ENCODE measurements at regions not wholly inside any gene's neighbourhood (a gene's known extent, or its start where the extent isn't known, plus 50 kb on each side); places are given as distances from the start of the nearest gene placed in this dataset.
A peak's percentile ranks its signal among the peaks of the same experiment; 100 is the strongest.

DNA sequence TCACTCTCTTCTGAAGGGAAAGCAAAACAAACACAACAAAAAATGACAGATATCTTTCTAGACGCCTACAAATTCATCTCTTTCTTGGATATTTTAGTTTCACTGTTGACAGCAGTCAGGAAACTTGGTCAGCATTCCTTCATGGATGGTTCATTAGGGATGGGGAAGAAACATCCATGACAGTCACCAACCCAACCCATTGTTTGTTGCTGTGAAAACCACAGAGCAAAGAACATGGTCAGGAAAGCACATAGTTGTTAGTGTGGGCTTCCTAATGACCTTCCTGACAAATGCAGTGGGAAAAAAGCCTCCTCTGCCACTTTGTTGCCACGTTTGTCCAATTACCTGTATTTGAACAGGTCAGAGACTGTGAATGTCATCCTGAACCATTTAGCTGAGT is 139.8 kb upstream of the SNX19 start:
- no peak for DNase-seq

DNA sequence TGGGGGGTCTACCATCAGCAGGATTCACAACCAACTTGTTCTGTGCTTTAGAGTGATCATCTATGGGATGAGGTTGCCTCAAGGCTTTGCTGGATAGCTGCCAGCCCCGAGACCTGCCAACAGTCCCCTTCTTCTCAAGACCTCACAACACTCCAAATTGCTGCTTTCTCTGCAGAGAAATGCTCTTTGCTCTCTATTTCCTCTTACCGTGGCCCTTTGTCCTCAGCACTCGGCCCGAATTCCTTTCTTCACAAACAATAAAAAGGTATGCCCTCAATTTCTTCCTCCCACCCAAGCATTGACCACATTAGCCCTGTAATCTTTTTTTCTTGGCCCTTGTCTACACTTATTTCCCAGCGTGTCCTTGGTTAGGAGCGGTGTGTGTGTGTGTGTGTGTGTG is 147.4 kb upstream of the SNX19 start:
- DNase-seq: no peak

DNA sequence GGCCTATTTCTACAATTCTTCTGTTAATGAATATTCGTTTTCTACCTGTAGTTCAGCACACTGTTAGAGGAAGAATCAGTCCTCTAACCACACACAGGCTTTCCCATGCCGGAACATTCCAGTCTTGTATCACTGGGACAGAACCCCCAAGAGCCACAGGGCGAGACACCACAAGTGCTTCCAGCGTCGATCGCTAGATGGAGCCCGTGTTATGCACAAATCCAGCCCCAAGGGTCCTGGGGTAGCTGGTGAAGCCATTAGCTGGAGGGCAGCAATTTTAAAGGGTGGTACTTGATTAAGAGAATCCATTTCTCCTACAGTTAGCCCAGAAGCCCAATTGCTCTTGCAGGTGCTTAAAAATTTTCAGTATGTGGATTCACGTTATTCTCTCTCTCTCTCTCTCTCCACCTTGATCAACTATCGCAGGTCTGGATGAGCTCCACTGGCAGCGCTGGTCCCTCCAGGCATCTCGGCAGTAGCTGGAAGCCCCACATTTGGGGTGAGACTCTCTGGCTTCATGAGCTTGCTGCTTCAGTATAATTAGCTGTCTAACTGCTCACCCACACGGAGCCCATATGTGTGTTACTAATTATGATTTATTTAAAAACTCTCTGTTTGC is 148.2 kb upstream of the SNX19 start:
- peak; percentile 54 for DNase-seq

DNA sequence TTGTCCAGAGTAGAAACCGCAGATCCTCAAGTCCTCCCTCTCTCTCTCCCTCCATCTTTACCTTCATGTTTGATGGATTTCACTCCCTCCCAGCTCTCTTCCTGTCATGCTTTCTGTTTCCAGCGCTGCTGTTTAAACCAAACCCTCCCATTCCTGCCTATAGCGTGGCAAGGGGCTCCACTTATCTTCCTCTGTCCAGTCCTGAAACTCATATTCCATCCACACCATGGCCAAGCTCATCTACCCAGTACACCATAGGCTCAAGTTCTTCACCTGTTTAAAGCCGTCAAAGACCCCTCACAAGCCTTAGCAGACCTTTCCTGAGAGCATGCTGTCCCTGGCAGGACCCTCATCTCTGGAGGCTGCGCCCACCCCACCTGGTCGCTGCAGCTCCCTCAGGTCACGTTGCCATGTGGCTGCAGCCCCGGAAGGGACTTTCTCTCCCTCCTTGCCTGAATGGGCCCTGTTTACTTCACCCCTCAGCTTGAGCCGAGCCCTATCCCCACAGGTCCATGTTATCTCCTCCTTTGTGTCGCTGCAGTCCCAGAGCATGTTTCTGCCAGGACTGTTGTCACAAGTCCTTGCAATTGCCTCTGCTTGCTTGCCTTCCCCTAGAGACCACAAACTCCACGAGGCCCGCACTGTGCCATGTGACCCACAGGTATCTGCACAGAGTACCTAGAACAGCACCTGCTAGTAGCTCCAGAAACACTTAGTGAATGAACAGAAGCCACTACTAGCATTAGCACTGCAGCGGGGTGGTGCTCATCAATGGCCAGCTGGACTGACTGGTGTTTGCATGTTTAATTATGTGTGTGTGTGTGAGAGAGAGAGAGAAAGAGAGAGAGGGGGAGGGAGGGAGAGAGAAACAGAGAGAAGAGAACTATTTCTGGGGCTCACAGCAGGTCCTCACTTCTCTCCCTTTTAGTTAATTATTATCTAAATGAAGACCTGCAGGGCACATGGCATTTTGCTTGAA is 149.4 kb upstream of the SNX19 start:
- no peak for DNase-seq

DNA sequence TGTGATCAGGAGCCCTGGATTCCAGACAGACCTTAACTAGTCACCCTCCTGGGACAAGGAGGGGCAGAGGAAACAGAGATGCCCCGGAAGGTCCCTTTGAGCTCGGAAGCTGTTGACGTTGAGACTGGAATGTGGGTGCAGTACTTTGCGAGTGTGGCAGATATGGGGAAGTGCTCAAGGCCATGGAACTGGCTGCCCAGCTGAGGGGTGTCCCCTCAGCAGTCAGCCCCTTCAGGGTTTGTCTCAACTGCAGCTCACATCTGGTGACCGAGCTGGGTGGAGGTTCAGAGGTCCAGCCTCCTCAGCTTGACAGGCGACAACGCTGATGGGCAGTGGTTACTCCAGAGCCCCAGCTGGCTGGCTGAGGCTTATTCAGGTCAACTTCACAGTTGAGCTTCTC is 150.3 kb upstream of the SNX19 start:
- DNase-seq: no peak

DNA sequence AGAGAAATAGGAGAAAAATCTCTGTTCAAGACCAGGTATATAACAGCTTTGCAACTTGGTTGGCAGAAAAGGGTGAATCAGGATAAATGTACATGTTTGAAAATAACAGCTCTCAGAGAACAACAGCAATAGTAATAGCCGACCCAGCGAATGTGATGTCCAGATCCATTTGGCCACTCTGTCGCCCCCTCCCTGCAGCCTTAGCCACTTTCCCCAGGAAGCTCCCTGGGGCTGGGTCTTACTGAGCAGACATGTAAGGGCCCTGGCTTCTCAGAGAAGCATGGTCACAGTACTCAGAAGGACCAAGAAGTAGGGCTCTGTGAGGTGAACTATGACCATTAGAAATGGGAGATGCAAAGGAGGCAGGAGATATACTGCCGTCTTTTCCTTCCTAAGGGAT is 154.1 kb upstream of the SNX19 start:
- DNase-seq: no peak

DNA sequence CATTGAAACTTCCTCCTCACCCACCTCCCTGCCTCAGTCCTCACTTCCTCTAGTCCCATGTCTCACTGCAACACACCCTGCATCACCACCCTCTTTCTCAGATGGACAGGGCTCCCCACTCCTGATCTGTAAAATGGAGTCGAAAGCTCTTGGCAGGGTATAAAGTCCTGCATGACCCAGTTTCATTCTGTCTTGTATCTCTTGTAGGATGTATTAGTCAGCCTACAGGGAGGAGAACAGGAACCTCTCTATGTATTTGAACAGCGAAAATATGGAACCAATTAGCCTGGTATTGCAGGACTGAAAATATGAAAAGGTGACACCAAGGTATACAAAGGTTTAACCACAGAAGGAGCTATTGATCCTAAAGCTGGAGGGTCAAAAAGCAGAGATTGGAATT is 156.9 kb upstream of the SNX19 start:
- no peak for DNase-seq

DNA sequence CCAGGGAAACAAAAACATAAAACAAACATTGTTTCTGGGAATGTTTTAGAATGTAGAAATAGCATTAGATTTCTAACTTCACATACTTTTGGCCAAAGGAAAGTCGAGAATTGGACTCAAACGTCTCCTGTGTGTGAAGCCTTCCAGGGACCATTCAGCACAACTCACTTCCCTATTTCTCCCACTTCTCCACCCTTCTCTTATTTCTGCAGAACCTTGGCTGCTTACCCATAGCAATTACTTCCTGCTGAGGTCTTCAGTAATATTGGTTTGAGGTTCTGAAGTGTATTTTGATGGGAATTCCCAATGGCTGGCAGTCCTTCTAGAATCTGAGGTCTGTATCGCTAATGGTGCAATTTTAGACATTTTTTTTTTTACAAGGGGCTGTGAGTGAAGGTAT is 158.3 kb upstream of the SNX19 start:
- peak; percentile 9 for DNase-seq

DNA sequence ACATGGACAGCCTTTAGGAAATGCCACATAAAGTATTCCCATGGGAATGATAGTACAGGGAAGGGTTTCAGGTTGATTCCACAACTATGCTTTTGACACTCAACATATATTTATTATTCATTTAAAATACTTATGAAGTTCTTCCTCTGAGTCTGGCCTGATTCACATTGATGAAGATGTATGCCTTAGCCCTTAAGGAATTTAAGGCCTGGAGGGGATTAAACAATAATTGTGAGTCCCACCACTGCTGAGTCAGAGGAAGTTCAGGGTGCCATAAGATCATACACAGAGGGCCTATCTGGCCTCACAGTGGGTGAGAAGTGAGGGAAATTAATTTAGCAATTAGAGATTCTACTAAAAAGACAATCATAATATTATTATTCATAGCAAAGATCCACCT is 161.1 kb upstream of the SNX19 start:
- no peak for DNase-seq

DNA sequence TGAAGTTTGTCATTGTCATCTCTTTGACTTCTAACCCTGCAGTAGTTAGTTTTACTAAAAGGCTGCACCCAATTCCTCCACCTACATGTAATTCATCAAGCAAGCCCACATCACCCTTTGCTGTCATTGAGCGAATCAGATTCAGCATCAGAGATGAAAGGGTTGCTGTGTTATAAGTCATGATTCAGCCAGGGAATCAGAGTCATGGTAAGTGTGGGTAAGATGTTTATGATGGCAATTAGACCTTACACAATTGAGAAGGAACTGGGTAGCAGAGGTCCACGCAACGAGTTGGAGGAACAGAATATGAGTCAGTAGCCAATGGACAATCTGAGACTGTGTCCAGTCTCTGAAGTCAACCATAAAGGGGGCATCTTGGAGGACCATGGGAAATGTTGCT is 162.8 kb upstream of the SNX19 start:
- no peak for DNase-seq

DNA sequence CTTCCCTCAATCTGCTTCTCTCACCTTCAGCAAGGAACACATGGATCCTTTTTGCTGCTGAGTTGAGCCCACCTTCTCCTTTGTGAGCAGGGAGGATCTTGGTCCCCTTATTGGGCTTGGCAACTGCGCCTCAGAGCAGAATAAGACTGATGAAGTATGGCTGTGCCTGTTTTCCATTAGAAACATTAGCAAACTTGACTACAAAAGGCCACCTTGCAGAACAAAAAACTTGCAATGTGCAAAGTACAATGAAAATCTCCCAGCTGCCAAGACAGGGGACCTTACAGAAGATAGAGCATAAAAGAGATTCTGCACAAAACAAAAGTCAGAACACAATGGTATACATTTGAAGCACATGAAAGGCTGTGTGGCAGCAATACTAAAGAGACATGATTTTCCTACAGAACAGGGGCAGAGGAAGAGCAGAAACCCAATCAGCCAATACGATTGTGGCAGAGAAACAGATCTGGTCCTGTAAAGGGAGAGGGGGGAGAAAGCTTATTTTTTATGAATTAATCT is 173.5 kb upstream of the SNX19 start:
- DNase-seq: no peak

DNA sequence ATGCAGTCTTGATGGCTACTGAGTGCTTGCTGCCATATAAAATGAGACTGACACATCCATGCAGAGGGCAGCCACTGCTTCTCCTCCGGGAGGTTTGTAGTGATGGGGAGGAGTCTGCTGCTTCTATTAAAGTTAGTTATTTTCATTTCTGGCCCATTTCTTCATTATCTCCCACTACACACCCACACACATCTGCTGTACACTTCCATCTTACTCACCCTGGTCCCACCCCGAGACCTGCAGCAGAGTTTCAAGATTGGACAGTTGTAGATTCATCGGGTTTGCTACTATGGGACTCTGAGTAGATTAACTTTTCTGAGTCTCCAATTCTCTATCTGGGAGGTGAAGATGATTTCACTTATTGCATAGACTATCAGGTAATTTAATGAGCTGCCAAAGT is 176.2 kb upstream of the SNX19 start:
- no peak for DNase-seq

DNA sequence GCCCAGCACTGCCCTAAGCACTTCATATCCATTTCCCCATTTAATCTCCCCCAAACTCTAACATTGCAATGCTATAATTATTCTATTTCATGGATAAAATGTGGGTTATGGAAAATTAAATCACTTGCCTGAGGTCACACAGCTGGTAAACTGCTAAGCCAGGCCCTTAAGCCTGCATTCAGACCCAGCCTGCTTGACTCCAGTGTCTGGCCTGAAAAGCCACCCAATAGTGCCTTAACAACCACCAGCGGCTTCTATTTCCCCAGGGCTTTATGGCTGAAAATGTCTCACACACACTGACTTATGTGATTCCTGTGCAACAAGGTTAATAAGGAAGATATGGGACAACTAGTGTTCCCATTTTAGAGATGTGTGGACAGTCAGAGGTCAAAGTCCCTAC is 178.5 kb upstream of the SNX19 start:
- DNase-seq: no peak

DNA sequence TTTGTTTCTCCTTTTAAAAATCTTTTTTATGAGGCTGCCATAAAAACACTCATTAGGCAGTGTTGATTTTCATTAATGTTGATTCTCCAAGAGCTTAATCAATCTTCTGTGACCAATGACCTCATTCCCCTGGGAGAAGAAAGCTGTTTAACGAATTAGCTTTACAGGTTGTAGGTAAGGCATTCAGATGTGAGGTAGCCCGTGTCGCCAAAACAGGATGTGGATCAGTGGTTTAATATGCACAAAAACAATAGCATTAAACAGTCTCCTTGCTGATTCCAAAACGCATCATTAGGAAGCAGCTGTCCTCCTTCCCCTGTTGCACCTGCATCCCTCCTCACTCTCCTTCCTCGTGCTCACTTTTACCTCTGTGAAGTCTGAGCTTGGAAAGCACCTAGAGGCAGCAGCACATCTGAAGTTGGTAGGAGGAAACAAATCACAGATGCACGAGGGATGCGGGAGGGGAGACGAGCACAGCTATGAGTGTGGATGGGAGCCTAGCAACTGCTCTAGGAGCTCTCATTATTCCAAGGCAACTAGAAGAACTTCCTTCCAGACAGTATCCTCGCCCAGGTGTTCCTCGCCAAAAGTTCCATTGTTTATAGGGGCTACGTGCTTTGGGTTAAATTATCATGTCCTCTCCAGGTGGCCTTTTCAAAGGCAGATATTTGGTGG is 179.4 kb upstream of the SNX19 start:
- DNase-seq: no peak

DNA sequence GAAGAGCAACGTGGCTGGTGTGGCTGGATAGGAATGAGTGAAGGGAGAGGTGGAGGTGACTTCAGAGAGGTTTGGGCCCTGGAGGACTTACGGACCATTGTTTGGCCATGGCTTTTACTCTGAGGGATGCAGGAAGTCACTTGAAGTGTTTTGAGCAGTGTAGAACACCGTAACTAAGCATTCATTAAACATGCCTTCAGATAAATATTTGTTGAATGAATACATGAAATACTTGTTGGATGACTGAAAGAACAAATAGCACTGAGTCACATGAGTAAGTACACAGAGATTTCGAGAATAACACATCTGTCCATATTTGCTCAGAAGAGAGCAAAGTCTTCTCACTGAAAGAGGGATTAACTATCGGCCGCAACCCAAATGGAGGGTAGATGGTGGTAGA is 182.7 kb upstream of the SNX19 start:
- DNase-seq: no peak

DNA sequence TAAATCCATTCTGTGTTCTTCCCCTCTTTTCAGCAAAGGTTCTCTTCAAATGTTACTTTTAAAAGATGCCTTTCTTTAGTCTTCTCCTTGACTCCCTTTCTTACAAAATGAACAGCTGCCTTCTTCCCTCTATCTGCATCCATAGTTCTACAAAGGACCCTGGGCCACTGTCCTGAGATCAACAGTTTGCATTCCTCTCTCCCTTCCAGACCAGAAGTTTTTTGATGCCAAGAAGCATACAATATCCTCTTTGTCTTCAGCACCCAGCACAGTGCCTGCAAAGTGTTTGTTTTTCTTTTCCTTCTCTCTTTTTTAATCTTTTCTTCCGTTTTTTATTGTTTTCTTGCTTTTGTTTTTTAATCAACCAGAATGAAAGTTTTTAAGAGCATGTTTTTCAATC is 183.5 kb upstream of the SNX19 start:
- DNase-seq: no peak

DNA sequence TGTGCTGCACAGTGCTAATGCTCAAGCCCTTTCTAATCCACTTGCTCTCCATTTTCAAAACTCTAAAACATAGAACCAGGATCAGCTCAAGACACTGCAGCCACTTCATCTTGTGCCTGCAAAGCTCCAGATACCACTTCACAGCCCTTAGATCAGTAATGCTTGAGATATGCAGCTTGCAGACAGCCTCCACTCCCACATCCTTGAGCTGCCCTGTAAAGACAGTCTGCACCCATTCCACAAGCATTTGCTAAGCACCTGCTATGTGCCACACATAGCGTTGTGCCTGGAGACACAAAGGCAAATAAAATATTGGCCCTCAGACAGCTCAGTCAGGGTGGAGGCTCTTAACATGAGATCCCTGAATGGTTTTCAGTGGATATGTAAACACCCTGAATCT is 192.5 kb upstream of the SNX19 start:
- no peak for DNase-seq

DNA sequence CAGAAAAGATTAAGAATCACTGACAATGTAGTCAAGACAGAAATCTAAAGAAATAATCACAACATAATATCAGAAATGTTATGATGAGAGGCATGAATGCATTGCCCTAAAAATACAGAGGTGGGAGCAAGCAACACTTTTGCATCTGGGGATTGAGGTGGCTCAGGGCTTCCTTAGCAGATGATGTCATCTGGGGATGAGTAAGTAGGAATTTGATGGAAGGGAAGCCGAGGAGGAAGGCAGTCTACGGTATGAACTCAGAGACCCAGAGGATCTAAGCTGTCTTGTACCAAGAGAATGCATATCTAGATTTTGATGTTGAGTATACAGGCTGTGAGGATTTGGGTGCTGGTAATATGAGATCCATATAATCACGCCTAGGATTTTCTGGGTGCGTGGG is 193.0 kb upstream of the SNX19 start:
- no peak for DNase-seq

DNA sequence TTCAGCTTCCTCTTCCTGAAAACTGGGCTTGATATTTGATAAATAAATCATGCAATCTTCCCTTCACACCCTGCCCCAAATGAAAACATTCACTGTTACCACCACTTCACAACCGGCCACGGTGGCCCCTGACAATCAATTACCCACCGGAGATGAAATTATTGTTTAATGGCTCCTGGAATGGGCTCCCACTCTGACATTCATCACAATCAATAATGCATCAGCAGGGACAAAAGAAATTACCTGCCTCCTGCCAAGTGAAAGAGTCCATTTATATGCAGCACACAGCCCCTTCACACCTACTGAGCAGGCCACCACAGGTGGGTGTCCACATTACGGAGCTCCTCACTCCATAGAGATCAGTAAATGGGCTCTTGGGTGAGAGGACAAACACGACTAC is 193.5 kb upstream of the SNX19 start:
- no peak for DNase-seq

DNA sequence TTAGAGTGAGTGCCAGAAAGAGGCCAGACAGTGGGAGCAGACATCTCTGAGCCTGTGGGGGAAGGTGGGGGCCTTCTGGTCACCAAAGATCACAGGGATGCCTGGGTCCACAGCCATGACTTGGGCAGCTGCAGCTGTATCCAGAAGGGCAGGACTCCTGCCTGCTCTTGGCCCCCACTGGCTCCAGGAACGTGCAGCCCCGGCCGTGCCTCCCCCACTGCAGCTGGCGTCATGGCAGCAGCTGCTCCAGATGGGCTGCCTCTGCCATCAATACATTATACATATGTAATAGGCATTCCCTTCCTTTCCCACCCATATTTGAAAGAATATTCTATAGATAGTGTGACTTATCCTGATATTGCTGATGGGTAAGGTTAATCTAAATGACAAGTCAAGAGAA is 195.5 kb upstream of the SNX19 start:
- no peak for DNase-seq

DNA sequence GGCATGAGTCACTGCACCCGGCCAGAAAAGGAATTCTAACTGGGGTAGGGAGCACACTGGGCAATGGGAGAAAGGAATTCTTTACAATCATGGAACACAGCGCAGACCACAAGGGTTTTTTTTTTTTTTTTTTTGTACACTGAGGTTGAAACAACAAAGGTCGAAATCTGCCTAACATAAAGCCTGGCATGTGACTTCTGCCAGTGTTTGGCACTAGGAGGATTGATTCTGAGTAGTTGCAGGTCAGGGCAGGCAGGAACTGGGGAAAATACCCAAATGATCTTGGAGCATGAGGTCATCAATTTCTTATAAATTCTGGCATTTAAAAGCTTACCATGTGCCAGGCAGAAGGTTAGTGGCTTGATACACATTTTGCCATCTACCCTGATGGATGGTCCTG is 202.0 kb upstream of the SNX19 start:
- no peak for DNase-seq

DNA sequence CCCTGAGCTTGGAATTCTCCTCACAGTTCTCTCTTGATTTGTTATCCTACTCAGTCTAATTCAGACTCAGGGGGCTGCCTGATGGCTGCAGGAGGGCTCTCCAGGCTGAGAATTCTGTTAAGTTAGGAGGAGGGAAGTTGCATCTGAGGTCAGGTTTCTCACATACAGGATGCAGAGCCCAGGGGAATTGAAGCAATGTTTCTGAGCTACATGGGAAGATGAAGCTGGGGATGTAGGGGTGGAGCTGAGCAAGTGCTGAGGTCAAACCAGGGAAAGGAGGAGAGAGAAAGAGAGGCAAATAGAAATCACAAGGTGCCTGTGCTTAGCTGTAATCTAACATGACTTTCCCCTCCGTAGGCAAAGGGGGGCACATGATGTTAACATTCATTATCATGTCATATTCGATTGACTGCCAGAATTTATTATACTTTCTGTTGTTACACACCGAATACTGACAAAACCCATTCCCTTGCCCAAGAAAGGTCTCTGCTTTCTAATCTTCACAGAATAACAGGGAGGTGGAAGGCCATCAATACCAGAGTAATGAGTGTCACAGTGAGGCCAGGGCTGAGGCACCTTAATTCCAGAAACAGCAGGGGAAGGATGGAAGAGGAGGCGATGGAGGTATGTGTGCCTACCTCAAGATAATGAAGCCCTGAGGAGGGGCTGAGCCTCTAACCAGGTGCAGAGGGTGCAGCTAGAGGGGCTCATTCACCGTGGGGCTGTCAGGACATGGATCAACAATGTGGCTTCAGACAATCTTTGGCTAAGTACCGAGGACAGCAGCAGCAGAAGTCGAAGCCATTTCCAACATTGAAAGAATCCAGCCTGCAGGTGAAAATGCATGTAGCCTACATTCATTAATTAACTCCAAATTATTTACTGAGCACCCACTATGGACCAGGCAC is 205.4 kb upstream of the SNX19 start:
- no peak for DNase-seq
